ENCODE measurements at regions not wholly inside any gene's neighbourhood (a gene's known extent, or its start where the extent isn't known, plus 50 kb on each side); places are given as distances from the start of the nearest gene placed in this dataset.

- TF ChIP-seq HOXC10 (CRISPR knock-in tag; IDR thresholded peaks at IDR 0.05) = no peak
- TF ChIP-seq, protein P1, sequence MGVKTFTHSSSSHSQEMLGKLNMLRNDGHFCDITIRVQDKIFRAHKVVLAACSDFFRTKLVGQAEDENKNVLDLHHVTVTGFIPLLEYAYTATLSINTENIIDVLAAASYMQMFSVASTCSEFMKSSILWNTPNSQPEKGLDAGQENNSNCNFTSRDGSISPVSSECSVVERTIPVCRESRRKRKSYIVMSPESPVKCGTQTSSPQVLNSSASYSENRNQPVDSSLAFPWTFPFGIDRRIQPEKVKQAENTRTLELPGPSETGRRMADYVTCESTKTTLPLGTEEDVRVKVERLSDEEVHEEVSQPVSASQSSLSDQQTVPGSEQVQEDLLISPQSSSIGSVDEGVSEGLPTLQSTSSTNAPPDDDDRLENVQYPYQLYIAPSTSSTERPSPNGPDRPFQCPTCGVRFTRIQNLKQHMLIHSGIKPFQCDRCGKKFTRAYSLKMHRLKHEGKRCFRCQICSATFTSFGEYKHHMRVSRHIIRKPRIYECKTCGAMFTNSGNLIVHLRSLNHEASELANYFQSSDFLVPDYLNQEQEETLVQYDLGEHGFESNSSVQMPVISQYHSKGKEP (tag by site-specific recombination; IDR thresholded peaks at IDR 0.05) = no peak
- no peak for TF ChIP-seq ZNF645 (tag by site-specific recombination; IDR thresholded peaks at IDR 0.05)
- no peak for TF ChIP-seq KLF8 (tag by site-specific recombination; IDR thresholded peaks at IDR 0.05)
- no peak for TF ChIP-seq GLI2 (tag by site-specific recombination; IDR thresholded peaks at IDR 0.05; ENCODE audit: borderline replicate concordance, low read depth)
- TF ChIP-seq ZNF133 (tag by site-specific recombination; IDR thresholded peaks at IDR 0.05) = no peak
- no peak for TF ChIP-seq ATF2 (tag by site-specific recombination; IDR thresholded peaks at IDR 0.05; ENCODE audit: low read depth)
- TF ChIP-seq ZNF664 (tag by site-specific recombination; IDR thresholded peaks at IDR 0.05) = no peak
- no peak for TF ChIP-seq ZNF623 (tag by site-specific recombination; IDR thresholded peaks at IDR 0.05)
Measured at GRCh38 chr3:159114582-159114981, 312.7 kb downstream of the MFSD1 start (continued).

- Histone ChIP-seq H3K36me3 (ENCODE audit: control insufficient read depth in 2 of 2, insufficient read depth in 1 of 2, low read length in 2 of 2) (no peaks in the 10 kb centered on the region), H3K27ac (ENCODE audit: extremely low read depth, low read depth, low read length) (no peak overlapping the region), H3K4me1 (ENCODE audit: control insufficient read depth, insufficient read depth, low read length) (no peaks in the 10 kb centered on the region), H3K9me3 (ENCODE audit: control insufficient read depth, insufficient read depth, low read depth, low read length) (no peaks in the 10 kb centered on the region), H3K4me3 (ENCODE audit: low read depth, low read length) (no peak overlapping the region)
- TF ChIP-seq SCRT1 (tag by site-specific recombination; IDR thresholded peaks at IDR 0.05; ENCODE audit: borderline replicate concordance) (no peak), ZNF10 (tag by site-specific recombination; IDR thresholded peaks at IDR 0.05) (no peak), ZNF560 (tag by site-specific recombination; IDR thresholded peaks at IDR 0.05; ENCODE audit: borderline replicate concordance) (no peak), ZNF350 (tag by site-specific recombination; IDR thresholded peaks at IDR 0.05) (no peak), ZSCAN16 (tag by site-specific recombination; IDR thresholded peaks at IDR 0.05) (no peak), KLF17 (tag by site-specific recombination; IDR thresholded peaks at IDR 0.05) (no peak), EGR2 (tag by site-specific recombination; IDR thresholded peaks at IDR 0.05; ENCODE audit: low read depth) (no peak), ZNF354C (tag by site-specific recombination; IDR thresholded peaks at IDR 0.05; ENCODE audit: borderline replicate concordance, low read depth) (no peak), HOXA7 (CRISPR knock-in tag; IDR thresholded peaks at IDR 0.05; ENCODE audit: borderline replicate concordance) (no peak), ZNF366 (tag by site-specific recombination; conservative IDR thresholded peaks at IDR 0.05) (no peak), PRDM1 (tag by site-specific recombination; IDR thresholded peaks at IDR 0.05) (no peak), ZNF629 (tag by site-specific recombination; IDR thresholded peaks at IDR 0.05) (no peak), ZNF394 (tag by site-specific recombination; IDR thresholded peaks at IDR 0.05; ENCODE audit: borderline replicate concordance) (no peak), ZNF658 (tag by site-specific recombination; IDR thresholded peaks at IDR 0.05) (no peak), ZNF654 (tag by site-specific recombination; IDR thresholded peaks at IDR 0.05; ENCODE audit: low read depth) (no peak)
- TF ChIP-seq, protein P2, sequence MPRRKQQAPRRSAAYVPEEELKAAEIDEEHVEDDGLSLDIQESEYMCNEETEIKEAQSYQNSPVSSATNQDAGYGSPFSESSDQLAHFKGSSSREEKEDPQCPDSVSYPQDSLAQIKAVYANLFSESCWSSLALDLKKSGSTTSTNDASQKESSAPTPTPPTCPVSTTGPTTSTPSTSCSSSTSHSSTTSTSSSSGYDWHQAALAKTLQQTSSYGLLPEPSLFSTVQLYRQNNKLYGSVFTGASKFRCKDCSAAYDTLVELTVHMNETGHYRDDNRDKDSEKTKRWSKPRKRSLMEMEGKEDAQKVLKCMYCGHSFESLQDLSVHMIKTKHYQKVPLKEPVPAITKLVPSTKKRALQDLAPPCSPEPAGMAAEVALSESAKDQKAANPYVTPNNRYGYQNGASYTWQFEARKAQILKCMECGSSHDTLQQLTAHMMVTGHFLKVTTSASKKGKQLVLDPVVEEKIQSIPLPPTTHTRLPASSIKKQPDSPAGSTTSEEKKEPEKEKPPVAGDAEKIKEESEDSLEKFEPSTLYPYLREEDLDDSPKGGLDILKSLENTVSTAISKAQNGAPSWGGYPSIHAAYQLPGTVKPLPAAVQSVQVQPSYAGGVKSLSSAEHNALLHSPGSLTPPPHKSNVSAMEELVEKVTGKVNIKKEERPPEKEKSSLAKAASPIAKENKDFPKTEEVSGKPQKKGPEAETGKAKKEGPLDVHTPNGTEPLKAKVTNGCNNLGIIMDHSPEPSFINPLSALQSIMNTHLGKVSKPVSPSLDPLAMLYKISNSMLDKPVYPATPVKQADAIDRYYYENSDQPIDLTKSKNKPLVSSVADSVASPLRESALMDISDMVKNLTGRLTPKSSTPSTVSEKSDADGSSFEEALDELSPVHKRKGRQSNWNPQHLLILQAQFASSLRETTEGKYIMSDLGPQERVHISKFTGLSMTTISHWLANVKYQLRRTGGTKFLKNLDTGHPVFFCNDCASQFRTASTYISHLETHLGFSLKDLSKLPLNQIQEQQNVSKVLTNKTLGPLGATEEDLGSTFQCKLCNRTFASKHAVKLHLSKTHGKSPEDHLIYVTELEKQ (tag by site-specific recombination; IDR thresholded peaks at IDR 0.05; ENCODE audit: borderline replicate concordance) = no peak
- POLR2A ChIA-PET = no interaction called here
- CTCF ChIA-PET = interaction anchor here (0.5 kb wide), 1 partner anchor 286 kb away, joined by 3 read pairs; no protein-coding TSS in a partner anchor
Measured at GRCh38 chr3:159123877-159124276, 322.0 kb downstream of the MFSD1 start.

Measured in HEK293 (cell line).